ENCODE measurements at regions not wholly inside any gene's neighbourhood (a gene's known extent, or its start where the extent isn't known, plus 50 kb on each side); places are given as distances from the start of the nearest gene placed in this dataset.
"Not testable (repeated sequence)": the region's sequence is repeated elsewhere in the genome, so short reads cannot be mapped to it uniquely, and the experiment has no call there.

DNA sequence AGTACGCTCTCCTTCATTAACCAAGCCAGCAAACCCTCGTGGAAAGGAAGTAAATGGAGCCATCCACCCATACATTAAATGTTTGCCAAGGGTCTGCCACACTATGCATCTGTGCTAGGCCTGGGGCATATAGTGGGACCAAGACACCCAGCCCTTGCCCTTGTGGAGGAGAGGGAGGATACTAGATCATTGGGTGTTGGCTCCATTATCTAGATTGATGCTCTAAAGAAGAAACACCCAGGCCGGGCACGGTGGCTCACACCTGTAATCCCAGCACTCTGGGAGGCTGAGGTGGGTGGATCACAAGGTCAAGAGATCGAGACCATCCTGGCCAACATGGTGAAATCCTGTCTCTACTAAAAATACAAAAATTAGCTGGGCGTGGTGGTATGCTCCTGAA lies 193.3 kb upstream of the CDH5 start:
- DNase-seq (ENCODE audit: low read depth, low spot score), result not testable (repeated sequence)

DNA sequence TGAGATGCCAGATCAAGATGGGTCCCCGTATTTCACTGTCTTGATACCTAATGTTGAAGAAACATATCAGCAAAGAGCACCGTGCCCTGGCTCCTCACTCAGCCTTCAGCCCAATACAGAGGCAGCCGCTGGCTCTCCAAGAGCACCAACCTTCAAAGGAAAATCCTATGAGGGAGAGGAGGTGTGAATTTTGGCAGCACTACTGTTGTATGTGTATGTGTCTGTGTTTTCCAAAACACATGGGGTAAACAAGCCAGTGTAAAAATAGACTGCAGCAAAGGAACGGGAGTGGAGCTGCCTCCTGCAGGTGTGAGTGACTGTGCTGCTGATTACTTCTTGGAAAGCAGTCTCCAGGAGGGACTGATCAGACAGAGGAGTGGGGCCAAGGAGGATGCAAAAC lies 194.0 kb upstream of the CDH5 start:
- DNase-seq (ENCODE audit: low read depth, low spot score), result no peak

DNA sequence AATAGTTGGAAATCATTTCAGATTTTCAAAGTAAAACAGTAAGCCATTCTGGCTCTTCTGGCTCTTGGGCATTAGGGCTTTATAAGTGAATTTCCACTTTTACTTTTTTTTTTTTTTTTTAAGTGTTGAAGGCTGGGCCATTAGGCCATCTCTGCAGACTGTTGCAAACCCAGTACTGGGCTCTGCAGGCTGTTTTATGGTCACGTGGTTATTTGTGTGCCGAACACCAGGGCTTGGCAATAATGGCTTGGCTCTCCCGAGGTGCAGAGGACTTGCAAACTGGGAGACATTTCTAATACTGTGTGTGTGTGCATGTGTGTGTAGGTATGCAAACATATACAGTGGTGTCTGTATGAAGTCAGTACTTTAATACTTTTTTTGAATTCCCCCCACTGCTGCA lies 194.9 kb upstream of the CDH5 start:
- no peak for DNase-seq (ENCODE audit: low read depth, low spot score)

DNA sequence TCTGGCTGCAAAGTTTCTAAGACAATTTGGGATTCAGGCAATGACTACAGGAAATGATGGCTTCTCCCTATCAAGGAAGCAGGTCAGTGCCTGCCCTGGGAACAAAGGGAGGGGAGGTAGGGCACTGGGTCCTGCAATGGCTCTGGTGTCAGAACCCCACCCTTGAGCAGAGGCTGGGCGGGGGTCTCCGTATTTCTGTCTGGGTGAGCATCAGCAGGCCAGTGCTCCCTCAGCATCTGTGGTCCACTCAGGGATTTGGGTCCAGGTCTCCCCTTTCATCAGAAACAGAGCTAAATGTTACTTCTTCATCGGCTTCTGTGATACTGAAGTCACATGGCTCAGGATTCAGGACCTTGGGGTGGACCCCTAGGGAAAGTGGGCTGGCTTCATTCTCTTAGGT lies 195.5 kb upstream of the CDH5 start:
- DNase-seq (ENCODE audit: low read depth, low spot score), result no peak

DNA sequence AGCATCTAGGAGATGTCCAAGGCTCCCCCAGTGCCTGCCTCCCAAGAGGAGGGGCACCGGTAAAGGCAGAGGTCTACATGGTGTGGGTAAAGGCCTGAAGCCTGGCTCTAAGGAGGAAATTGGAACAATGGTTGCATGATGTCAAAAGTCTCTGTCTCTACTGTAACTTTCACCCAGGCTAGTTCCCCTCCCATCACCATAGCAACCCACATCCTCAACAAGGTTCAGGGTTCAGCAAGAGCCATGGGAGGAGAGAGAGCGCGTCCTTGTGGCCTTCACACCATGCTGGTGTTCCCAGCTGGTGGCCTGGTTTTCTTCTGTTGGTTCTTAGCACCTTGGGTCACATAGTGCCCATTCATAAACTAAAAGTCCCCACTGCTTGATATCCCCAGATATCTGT lies 196.7 kb upstream of the CDH5 start:
- DNase-seq (ENCODE audit: low read depth, low spot score), result no peak

DNA sequence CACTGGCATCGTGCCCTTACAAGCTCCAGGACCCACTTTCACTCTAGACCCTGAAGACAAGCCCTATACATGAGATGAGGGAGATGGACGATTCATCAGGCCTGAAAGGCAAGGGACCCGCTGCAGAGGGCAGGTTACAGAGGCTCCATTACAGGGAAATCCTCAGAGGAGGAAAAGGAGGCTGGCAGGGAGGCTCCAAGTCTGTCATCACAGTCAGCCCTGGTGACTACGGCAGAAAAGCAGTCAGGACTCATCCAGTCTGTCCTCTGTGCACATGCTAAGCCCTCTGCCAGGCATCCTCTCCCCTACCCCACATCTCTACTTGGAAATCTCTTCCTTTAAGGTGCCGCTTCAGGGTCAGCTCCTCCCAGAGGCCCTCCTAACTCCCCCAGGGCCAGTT lies 197.7 kb upstream of the CDH5 start:
- no peak for DNase-seq (ENCODE audit: low read depth, low spot score)

DNA sequence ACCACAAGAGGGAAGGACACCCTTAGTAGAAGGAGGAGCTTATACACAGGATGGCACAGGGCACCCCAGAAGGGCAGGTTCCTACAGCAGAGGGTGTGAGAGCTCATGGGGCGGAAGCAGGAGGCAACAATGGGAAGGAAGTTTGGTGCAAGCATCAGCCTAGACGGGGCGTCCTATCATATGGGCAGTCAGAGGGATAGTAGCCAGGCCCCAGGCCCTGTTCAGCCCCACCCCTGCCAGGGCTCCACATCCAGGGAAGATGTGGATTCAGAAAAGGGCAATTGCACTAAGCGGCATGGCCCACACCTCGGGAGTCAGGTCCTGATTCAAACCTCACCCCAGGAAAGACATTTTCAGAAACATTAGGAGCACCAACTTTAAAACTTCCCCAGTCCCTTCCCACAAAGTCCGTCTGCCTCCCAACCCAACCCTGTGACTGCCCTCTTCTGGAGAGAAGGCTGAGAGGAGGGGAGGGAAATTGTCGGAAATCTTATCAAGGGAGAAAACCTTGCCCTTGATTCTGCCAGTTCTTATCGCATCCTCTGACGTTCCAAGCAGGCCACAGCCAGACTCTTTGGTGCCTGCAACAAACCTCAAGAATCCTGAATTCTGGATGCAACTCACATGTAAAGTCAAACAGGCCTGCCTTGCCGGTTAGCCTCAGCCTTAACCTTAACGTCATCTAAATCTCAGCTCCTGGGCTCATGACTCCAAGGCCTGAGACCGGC lies 198.8 kb upstream of the CDH5 start:
- DNase-seq (ENCODE audit: low read depth, low spot score), result no peak

DNA sequence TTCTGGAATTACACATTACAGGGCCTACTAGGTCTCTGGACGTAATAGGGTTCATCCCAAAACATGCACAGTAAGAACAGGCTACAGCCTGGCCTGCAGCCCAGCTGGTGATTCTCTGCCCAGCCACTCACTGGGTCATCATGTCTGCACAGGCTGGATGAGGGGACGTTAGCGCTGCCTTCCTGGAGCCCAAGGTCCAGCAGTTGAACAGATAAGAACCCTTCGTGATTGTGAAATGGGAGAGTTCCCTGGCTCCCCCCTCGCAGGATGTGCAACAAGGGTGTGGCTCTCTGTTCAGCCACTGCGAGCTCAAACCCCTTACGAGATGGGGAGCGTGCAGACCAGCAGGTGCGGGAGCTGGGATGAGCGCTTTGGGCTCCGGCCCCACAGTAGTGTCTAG lies 200.0 kb upstream of the CDH5 start:
- no peak for DNase-seq (ENCODE audit: low read depth, low spot score)

DNA sequence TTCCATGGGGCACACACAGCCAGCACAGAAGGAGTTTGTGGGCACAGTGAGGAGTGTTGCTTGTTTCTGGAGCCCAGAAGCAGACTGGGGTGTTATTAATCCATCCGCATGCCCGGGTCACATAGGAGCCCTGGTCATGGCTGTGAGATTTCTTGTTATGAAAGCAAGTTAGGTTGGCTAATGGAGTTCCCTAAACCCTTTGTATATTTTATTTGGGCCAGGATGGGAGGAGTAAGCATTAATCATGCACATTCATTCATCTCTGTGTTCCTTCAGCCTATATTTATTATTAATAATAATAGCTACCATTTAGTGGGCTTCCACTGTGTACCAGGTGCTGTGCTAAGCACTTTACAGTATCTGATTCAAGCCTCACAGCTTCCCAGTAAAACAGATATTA lies 200.6 kb upstream of the CDH5 start:
- DNase-seq (ENCODE audit: low read depth, low spot score), result no peak

DNA sequence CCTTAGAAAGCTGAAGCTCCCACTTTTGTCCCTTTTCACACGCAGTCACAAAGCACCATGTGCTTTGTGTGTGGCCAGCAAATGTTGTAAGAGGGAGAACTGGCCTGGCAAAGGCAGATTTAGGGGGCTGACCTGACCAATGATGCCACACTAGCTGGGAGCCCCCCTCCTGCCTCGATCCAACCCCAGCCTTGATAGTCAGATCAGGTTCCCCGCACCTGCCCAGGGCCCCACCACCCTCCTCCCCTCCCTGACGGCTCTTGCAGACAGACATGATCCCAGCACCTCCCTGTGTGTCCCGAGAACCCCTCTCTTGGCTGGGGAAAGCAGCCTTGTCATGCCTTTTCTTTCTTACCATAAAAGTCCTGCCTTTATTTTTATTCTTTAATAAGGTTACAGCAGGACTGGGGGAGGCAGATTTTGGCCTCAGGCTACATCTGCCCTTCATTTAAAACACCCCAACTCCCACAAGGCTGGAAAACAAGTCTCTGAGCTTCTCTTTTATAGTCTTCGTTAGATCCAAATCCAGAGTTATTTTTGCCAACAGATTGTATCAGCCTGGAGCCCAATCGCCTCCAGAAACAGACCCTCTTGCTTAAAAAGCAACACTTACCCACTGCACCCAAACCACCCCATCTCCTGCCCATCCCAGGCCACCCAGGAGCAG lies 201.8 kb upstream of the CDH5 start:
- no peak for DNase-seq (ENCODE audit: low read depth, low spot score)

DNA sequence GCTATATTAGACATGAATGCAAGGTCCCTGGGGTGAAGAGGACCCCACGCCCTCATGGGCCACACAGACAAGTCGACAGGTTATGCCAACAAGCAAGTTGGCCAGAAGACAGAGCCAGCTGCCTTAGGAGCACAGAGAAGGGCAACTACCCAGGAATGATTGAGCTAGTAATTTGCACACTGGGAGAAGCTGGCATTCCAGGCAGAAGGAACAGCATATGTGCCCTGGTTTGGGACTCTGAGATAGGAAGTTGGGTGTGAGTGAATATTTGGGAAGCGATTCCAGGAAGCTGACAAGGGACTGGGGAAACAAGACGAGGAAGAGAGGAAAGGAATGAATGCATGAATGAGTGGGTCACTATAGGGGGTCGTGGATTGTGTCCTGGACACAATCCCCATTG lies 203.7 kb upstream of the CDH5 start:
- no peak for DNase-seq (ENCODE audit: low read depth, low spot score)

DNA sequence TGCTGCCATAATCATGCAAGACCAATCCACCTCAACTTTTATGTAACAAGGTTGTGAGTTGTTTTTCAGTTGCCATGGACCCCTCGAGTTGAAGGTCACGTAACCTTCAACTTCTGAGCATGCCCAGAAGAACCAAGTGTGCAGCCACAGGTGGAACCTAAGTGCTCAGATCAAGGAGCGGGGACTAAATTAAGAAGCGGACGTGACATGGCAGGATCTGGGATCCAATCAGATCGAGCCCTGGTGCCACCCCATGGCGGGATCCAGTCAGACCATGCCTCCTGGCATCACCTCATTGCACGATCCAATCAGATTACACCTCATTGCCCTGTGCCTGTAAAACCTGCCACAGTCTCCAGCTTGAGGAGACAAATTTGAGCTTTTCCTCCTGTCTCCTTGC lies 204.5 kb upstream of the CDH5 start:
- DNase-seq (ENCODE audit: low read depth, low spot score), result no peak

DNA sequence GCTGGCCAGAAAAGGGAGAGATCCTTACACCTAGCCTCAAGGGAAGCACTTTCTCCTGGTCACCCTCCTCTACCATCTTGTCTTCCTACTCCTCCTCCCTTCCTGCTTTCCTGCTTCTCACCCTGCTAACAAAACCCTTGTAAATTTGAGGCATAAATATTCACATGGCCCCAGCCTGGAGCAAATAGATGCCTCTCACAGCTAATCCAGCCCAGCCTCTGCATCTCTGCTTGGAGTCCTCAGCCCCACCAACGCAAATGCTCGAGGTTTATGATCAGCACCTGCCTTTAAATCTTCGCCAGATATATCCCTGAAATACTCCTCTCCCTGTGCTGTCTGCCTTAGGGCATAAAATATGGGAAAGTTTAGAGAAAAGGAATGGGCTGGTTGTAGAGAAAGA lies 205.2 kb upstream of the CDH5 start:
- DNase-seq (ENCODE audit: low read depth, low spot score), result no peak

DNA sequence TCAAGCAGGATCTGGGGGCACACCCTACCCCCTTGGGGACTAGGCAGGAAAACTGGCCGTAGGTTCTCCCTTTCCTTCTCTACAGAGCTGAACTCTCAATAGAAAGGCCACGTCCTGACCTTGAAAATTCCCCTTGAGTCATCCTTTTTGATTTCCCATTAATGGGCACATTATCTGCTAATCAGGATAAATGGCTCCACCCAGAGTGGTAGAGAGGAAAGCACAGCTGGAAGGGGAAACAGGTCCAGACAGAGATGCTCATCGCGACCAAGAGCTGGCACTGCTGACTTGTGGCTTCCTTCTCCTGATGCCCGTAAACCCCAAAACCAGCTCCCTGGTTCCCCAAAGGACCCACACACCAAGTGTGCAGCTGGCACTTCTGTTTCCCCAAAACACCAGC lies 206.5 kb upstream of the CDH5 start:
- no peak for DNase-seq (ENCODE audit: low read depth, low spot score)

DNA sequence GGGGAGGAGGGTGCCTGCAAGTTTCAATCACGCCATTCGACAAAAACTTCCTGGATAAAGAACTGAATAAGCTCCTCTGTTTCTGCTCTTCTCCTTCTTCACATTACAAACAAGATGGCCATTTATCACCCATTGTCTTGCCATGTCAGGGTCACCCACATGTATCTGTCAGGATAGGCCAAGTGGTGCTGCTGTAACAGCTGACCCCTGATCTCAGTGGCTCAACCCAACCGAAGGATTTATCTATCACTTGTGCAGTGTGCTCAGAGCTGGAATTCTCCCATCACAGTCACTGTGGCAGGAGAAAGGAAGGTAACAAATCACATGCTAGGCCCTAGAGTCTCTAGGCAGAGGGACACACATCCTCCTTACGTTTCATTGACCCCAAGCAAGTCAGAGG lies 210.0 kb upstream of the CDH5 start:
- DNase-seq (ENCODE audit: low read depth, low spot score), result no peak

DNA sequence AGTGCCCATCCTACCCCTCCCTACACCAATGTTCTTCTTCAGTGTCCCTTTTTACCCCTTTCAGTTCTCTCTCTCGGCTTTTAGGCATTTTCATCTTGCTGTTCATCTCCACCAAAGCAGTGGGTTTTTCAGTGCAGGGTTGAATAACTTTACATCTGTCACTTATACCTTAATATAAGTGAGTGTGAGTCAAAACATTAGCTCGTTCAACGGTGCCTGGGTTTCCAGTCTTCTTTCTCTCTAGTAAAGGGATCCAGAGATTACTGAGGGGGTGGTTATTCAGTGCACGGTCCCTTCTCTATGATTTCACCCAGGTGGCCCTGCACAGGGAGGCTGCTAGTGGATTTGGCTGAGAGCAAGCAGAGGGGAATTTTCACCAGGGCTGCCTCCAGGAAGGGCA lies 210.6 kb upstream of the CDH5 start:
- no peak for DNase-seq (ENCODE audit: low read depth, low spot score)

DNA sequence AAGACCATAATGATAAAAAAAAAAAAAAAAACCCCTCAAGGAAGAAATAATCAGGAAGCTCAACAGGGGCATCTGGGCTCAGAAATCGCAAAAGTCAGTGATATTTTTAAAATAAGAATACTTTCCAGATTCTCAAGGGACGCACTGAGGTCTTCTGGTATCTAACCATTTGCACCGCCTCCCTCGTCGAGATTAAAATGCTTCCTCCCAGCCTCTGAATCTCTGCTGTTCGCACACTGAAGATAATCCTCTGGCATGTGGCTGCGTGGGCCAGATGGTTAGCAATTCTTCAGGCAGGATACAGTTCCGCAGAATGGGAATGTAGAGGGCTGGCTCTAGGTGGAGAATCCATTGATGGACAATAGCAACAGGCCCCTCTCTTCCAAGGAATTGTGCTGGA lies 211.7 kb upstream of the CDH5 start:
- DNase-seq (ENCODE audit: low read depth, low spot score), result no peak

DNA sequence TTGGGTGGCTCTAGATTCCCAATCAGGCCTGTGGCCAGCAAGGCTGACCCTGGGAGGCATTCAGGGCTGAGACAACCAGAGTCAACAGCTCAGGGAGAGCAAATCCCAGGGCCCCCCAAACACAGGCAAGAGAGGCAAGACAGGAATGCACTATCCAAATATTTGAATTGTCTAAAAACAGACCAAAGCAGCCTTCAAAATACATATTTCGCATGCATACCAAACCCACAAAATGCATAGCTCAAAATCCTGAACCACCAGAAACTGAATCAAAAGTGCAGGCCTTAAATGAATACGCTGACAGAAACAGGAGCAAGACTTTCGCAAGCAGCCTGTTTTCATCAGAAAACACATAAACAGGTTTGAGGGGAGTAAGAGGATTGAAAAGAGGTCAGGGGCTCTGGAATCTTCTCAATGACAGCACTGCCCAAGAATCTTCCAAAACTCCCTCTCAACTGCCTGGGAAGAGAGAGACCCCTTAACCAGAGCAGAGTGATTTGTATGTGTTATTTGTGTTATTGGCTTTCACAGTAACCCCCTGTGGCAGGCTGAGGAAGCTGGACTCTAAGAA lies 213.6 kb upstream of the CDH5 start:
- no peak for DNase-seq (ENCODE audit: low read depth, low spot score)

DNA sequence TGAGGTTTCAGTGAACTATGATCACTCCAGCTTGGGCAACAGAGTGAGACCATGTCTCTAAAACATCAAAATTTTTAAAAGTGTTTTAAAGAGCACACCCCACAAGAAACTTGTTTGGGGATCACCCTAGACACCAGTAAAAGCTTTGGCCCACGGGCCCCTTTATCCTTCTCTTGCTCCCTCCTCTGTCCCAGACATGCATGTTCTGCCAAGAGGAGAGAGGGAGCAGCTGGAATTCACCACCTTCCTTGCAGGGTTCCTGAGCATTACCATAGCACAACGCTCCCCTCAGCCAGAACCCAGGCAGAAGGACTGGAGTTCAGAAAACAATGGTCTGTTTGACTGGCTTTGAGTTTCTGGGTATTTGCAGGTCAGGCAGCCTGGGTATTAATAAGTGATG lies 214.3 kb upstream of the CDH5 start:
- no peak for DNase-seq (ENCODE audit: low read depth, low spot score)

DNA sequence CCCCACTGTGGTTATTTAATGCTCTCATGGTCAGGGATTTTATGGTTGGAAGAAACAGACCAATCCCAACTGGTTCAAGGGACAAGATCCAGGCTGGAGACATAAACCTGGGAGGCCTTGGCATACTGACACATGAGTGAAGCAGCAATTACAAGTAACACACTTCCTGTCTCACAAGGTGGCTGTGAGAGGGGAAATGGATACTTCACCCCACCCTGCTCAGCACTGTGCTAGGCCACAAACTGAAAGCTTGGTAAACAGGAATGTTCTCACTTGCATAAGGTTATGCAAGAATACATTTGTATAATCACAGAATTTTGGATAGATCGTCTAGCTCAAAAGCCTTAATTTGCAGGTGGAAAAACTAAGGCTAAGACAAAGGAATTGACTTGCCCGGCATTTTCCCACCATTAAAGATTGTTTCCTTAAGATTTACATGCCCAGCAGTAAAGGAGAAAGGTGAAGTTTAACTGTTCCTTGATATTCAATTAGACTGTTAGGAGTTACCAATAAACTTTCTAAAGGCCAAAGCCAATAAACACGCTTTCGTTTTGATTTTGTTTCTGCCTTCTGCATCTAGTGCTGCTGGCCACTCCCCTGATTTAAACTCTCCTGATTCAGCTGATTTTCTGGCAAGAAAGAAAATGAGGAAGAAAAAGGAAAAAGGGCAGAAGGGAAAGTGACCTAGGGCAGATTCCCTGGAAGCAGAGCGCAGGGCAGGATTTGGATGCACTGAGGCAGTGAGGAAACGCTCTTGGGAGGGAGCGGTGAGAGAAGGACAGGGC lies 215.6 kb upstream of the CDH5 start:
- no peak for DNase-seq (ENCODE audit: low read depth, low spot score)

DNA sequence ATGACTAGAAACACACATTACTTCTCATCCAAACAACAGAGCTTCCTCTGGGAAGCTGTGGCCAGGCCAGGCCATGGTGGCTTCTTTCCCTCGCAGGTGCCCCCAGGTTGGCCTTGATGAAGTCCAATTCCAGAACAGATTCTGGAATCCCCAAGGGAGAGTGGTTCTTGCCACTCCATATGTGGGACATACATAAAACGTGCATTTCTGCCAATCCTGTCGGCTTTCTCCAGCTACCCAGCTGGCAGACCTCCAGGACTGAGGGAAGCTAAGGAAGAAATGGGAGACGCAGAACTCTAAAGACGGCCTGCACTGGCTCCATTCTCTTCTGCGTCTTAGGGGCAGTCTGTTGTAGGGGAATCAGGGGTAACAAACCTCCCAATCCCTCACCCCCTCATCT lies 219.2 kb upstream of the CDH5 start:
- no peak for DNase-seq (ENCODE audit: low read depth, low spot score)

DNA sequence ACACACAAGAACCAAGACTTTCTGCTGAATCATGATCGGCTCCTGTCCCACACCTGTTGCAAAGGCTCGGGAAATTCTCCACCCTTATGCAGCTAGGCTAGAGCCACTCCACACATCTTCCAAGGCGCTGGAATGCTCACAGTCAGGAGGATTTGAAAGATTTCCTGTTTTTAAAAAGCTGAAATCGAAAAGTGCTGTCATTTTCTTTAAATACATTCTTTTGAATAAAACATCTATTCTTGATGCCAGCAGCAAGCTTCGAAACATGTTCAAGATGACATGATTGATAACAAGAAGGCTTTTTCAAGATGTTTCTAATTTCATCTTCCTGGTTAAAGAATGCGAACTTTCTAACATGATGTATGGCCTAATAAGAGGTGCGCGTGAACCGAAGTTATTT lies 219.7 kb upstream of the CDH5 start:
- no peak for DNase-seq (ENCODE audit: low read depth, low spot score)

DNA sequence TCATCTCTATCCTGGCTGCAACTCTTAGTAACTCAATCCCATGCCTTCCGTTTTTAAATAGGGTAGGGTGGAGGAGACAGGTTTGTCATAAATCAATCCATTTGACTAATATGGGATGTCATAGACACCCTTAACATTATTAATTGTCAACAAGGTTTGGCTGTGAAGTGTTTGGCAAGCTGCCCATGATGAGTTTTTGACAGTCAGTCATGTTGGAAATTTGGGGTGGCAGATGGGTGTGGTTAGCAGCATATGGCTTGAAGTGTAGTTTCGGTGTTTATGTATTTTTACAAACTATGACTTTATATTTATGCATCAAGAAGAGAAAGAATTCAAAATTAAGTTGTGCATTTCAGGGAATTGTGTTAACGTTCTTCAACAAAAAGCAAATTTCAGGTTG lies 221.8 kb upstream of the CDH5 start:
- no peak for DNase-seq (ENCODE audit: low read depth, low spot score)

Measured in iPS DF 19.7 (cell line).